B cell (primary cell): ENCODE measurements at regions not wholly inside any gene's neighbourhood (a gene's known extent, or its start where the extent isn't known, plus 50 kb on each side); places are given as distances from the start of the nearest gene placed in this dataset.

ENCODE experiments used
- ATAC-seq: fragments of 200-7000 bp; cut with Tn5 transposase; one replicate; pipeline ENCODE4 v1.10.0; 2021; ENCODE audit warnings: low read depth, mild to moderate bottlenecking, moderate number of reproducible peaks, moderate library complexity
- CTCF ChIA-PET: fragments of 350-600 bp; sonication (Branson Sonifier 250); formaldehyde crosslinking; loops from one replicate; lab custom pipeline; 2021; ENCODE audit warnings: antibody characterized with exemption, inconsistent platforms; lab: Charles Lee
- POLR2A ChIA-PET: fragments of 350-600 bp; sonication (Branson Sonifier 250); formaldehyde crosslinking; loops from one replicate; lab custom pipeline; 2021; ENCODE audit warnings: antibody characterized with exemption; lab: Charles Lee
- DNase-seq: peaks from one replicate; pipeline ENCODE4 v3.0.0; 2013
- H2AFZ ChIP-seq: 2 replicates; pipeline ENCODE4 v1.6.1; 2012; ENCODE audit warnings: mild to moderate bottlenecking, low read depth, low read length; ENCODE audit not compliant: insufficient read depth, poor library complexity, severe bottlenecking
- H3K27ac ChIP-seq, 2 donors: 1 replicate in 1 of 2; 2 replicates in 1 of 2; pipeline ENCODE4 v1.5.1; 2012 to 2013; ENCODE audit warnings: low read length in 2 of 2, mild to moderate bottlenecking in 2 of 2, moderate library complexity in 1 of 2
- H3K27me3 ChIP-seq, 4 experiments: fragments of 200-600 bp in 1 of 4; sonication (generic) in 1 of 4; replicated peaks in 1 of 4; 1 replicate in 2 of 4; 2 replicates in 2 of 4; pipeline versions ENCODE4 v1.6.1 to v1.7.0; 2013 to 2016; ENCODE audit warnings: low read length in 3 of 4, mild to moderate bottlenecking in 2 of 4, mixed read lengths in 1 of 4, moderate library complexity in 1 of 4; ENCODE audit not compliant: insufficient read depth in 4 of 4, control insufficient read depth in 3 of 4; ENCODE audit errors: control extremely low read depth in 1 of 4
- H3K36me3 ChIP-seq, 2 experiments: replicated peaks in 1 of 2; 1 replicate in 1 of 2; 2 replicates in 1 of 2; pipeline versions ENCODE4 v1.6.1 to v1.7.1; 2013; ENCODE audit warnings: low read length in 1 of 2; ENCODE audit not compliant: insufficient read depth in 2 of 2, control insufficient read depth in 1 of 2; ENCODE audit errors: control extremely low read depth in 1 of 2, extremely low read depth in 1 of 2
- H3K4me1 ChIP-seq, 2 donors: fragments of 200-600 bp in 1 of 2; sonication (generic) in 1 of 2; 1 replicate in 1 of 2; 2 replicates in 1 of 2; pipeline versions ENCODE4 v1.5.1 to v1.6.1; 2013 to 2017; ENCODE audit warnings: low read length in 2 of 2; ENCODE audit not compliant: control insufficient read depth in 2 of 2, insufficient read depth in 2 of 2
- H3K4me2 ChIP-seq: replicated peaks from 2 replicates; pipeline ENCODE3; 2012; ENCODE audit warnings: mild to moderate bottlenecking, low read depth, low read length; ENCODE audit not compliant: poor library complexity, severe bottlenecking
- H3K4me3 ChIP-seq, 5 experiments: fragments of 200-600 bp in 1 of 5; sonication (generic) in 1 of 5; 1 replicate in 3 of 5; 2 replicates in 2 of 5; pipeline versions ENCODE4 v1.5.1 to v1.7.0; 2011 to 2016; ENCODE audit warnings: low read length in 4 of 5, mild to moderate bottlenecking in 4 of 5, low read depth in 2 of 5, control low read depth in 1 of 5, moderate library complexity in 1 of 5; ENCODE audit not compliant: insufficient read depth in 1 of 5; ENCODE audit errors: control extremely low read depth in 1 of 5, extremely low read depth in 1 of 5
- H3K79me2 ChIP-seq: fragments of 200-600 bp; sonication (generic); one replicate; pipeline ENCODE4 v1.6.0; 2016; ENCODE audit warnings: low read length; ENCODE audit not compliant: control insufficient read depth, insufficient read depth
- H3K9ac ChIP-seq: fragments of 200-600 bp; sonication (generic); 2 replicates; pipeline ENCODE4 v1.6.1; 2017; ENCODE audit warnings: mild to moderate bottlenecking, low read length, moderate library complexity
- H3K9me3 ChIP-seq, 3 donors: one replicate each; pipeline versions ENCODE4 v1.6.1 to v1.7.1; 2013; ENCODE audit warnings: low read length in 2 of 3; ENCODE audit not compliant: control insufficient read depth in 2 of 3, insufficient read depth in 1 of 3; ENCODE audit errors: control extremely low read depth in 1 of 3
- H4K20me1 ChIP-seq: 2 replicates; pipeline ENCODE4 v1.6.0; 2012; ENCODE audit warnings: mild to moderate bottlenecking, low read length; ENCODE audit not compliant: insufficient read depth, control insufficient read depth, poor library complexity, severe bottlenecking
- H3K27ac Mint-ChIP-seq: one replicate; pipeline ENCODE4 v1.8.0; 2021; ENCODE audit warnings: mixed read lengths
- H3K27me3 Mint-ChIP-seq: one replicate; pipeline ENCODE4 v1.8.0; 2021; ENCODE audit warnings: mixed read lengths
- H3K4me1 Mint-ChIP-seq: one replicate; pipeline ENCODE4 v1.8.0; 2021; ENCODE audit warnings: mixed read lengths
- H3K4me3 Mint-ChIP-seq: one replicate; pipeline ENCODE4 v1.8.0; 2021; ENCODE audit warnings: mixed read lengths
- H3K9me3 Mint-ChIP-seq: one replicate; pipeline ENCODE4 v1.8.0; 2022; ENCODE audit warnings: mixed read lengths; ENCODE audit not compliant: insufficient read depth
- EZH2 ChIP-seq: IDR thresholded peaks from 2 replicates; pipeline ENCODE4 v1.6.1; 2012; ENCODE audit warnings: borderline replicate concordance, low read depth, mild to moderate bottlenecking, moderate library complexity, low read length; ENCODE audit not compliant: insufficient read depth, poor library complexity, severe bottlenecking
- WGBS: methylation state at CpG from one replicate; pipeline ENCODE4 v1.1.5; 2013; ENCODE audit warnings: missing lambda C conversion rate; ENCODE audit not compliant: insufficient coverage; 5-methylcytosine and 5-hydroxymethylcytosine counted together
- intact Hi-C: fragments of 100-400 bp; cut with micrococcal nuclease; formaldehyde crosslinking; loops from one replicate; pipeline ENCODE4 v1.10.0; 2022
- TF ChIP-seq, protein P1 (sequence below): fragments of 200-600 bp; IDR thresholded peaks from one replicate; pipeline ENCODE4 v1.8.0; 2022; ENCODE audit warnings: antibody characterized with exemption, mild to moderate bottlenecking

DNA sequence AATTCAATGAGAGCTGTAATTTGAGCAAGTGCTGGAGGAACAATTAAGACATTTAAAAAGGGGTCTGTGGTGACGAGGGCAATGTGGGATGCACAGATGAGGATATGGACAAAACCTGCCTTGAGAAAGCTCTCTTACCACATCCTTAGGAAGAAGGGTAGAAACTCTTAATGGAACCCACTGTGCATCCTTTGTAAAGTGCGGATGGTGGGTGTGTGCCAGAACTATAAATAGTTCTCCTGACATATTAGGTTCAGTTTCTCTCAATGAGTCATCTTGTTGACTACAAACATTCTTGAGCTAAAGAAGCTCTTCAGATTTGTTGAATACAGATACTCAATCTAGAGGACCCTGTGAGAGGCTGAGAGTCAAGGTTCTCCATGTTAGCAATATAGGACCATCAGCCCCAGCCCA, 106.1 kb upstream of the ANO4 start:
- peaks cover 5% of the 10 kb centered on the region for H3K9me3 Mint-ChIP-seq
- Histone ChIP-seq H3K4me3 (no peak overlapping the region), H3K4me2 (no peak overlapping the region), H3K27me3 (no peaks in the 10 kb centered on the region), H2AFZ (no peak overlapping the region), H3K27ac (no peak overlapping the region), H3K9me3 (peaks cover 1 to 9% (median 9%) of the 10 kb centered on the region in 3 donors), H3K36me3 (no peaks in the 10 kb centered on the region), H3K4me1 (no peaks in the 10 kb centered on the region), H3K9ac (no peak overlapping the region), H4K20me1 (no peaks in the 10 kb centered on the region), H3K79me2 (no peaks in the 10 kb centered on the region)
- ChIA-PET CTCF (no interaction called here), POLR2A (no interaction called here)
- intact Hi-C loops, result no loop called here
- TF ChIP-seq, protein P1, sequence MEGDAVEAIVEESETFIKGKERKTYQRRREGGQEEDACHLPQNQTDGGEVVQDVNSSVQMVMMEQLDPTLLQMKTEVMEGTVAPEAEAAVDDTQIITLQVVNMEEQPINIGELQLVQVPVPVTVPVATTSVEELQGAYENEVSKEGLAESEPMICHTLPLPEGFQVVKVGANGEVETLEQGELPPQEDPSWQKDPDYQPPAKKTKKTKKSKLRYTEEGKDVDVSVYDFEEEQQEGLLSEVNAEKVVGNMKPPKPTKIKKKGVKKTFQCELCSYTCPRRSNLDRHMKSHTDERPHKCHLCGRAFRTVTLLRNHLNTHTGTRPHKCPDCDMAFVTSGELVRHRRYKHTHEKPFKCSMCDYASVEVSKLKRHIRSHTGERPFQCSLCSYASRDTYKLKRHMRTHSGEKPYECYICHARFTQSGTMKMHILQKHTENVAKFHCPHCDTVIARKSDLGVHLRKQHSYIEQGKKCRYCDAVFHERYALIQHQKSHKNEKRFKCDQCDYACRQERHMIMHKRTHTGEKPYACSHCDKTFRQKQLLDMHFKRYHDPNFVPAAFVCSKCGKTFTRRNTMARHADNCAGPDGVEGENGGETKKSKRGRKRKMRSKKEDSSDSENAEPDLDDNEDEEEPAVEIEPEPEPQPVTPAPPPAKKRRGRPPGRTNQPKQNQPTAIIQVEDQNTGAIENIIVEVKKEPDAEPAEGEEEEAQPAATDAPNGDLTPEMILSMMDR, result no peak
- TF ChIP-seq EZH2, result no peak
- ATAC-seq (no peak), DNase-seq (no peak)
- H3K27ac Mint-ChIP-seq, result no peak overlapping the region
- H3K4me3 Mint-ChIP-seq, result no peak overlapping the region
- no peaks in the 10 kb centered on the region for H3K4me1 Mint-ChIP-seq
- H3K27me3 Mint-ChIP-seq, result no peaks in the 10 kb centered on the region
- WGBS, result no CpG with 5 or more reads among the region's 2 CpGs

DNA sequence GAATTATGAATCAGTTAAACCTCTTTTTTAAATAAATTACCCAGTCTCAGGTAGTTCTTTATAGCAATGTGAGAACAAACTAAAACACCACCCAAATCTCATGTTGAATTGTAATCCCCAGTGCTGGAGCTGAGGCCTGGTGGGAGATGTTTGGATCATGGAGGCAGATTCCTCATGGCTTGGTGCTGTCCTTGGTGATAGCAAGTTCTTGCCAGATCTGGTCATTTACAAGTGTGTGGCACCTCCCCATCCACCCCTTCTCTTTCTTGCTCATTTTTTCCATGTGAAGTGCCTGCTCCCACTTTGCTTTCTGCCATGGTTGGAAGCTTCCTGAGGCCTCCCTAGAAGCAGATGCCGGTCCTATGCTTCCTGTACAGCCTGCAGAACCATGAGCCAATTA, 102.1 kb upstream of the ANO4 start:
- H3K27ac ChIP-seq, result no peak overlapping the region
- no peak overlapping the region for H3K4me3 ChIP-seq
- no peaks in the 10 kb centered on the region for H3K79me2 ChIP-seq
- no peaks in the 10 kb centered on the region for H3K36me3 ChIP-seq
- DNase-seq (no peak), ATAC-seq (no peak)
- H3K27me3 ChIP-seq, result no peaks in the 10 kb centered on the region
- Mint-ChIP-seq H3K27ac (no peak overlapping the region), H3K9me3 (no peaks in the 10 kb centered on the region), H3K4me1 (no peaks in the 10 kb centered on the region), H3K4me3 (no peak overlapping the region), H3K27me3 (peaks cover 3% of the 10 kb centered on the region)
- no peaks in the 10 kb centered on the region for H3K9me3 ChIP-seq
- no peak overlapping the region for H3K9ac ChIP-seq
- intact Hi-C loops, result no loop called here
- TF ChIP-seq, protein P1, result no peak
- TF ChIP-seq EZH2, result no peak
- ChIA-PET POLR2A (no interaction called here), CTCF (interaction anchor here (0.7 kb wide), 1 partner anchor 1839 kb away, joined by 3 read pairs; no protein-coding TSS in a partner anchor)
- WGBS, result no CpG with 5 or more reads among the region's 1 CpG
- no peaks in the 10 kb centered on the region for H4K20me1 ChIP-seq
- no peak overlapping the region for H2AFZ ChIP-seq
- H3K4me2 ChIP-seq, result no peak overlapping the region
- H3K4me1 ChIP-seq, result no peaks in the 10 kb centered on the region
